GM12878 (cell line): ENCODE measurements at regions not wholly inside any gene's neighbourhood (a gene's known extent, or its start where the extent isn't known, plus 50 kb on each side); places are given as distances from the start of the nearest gene placed in this dataset.

Experiments used
- ATAC-seq: fragments of 200-7000 bp; cut with Tn5 transposase; 3 replicates; pipeline ENCODE4 v1.9.1; 2020; ENCODE audit warnings: mild to moderate bottlenecking, moderate library complexity
- BruUV-seq: library from RNA; stranded (reverse); fragments of 400-500 nt; replicated peaks from 2 replicates; lab custom pipeline; 2021; lab: Mats Ljungman, UMichigan
- CTCF ChIA-PET: fragments of 300-600 bp; sonication (Branson Sonifier 250); formaldehyde crosslinking; extraction: SDS; loops from one replicate; lab custom pipeline; 2021; ENCODE audit warnings: inconsistent platforms; lab: Yijun Ruan, JAX
- POLR2A ChIA-PET: fragments of 350-600 bp; formaldehyde crosslinking; extraction: SDS; loops from one replicate; lab custom pipeline; 2021; ENCODE audit warnings: inconsistent platforms; lab: Charles Lee
- RAD21 ChIA-PET: fragments of 300-600 bp; sonication (Branson Sonifier 250); formaldehyde crosslinking; loops from one replicate; lab custom pipeline; 2023; ENCODE audit warnings: antibody characterized with exemption; ENCODE audit not compliant: unreplicated experiment; lab: Charles Lee
- SMC1A ChIA-PET: fragments of 300-600 bp; sonication (Branson Sonifier 250); formaldehyde crosslinking; loops from one replicate; lab custom pipeline; 2023; ENCODE audit not compliant: unreplicated experiment, uncharacterized antibody; lab: Charles Lee
- DNase-seq: peaks from one replicate; pipeline ENCODE4 v3.0.0-alpha.2; 2011; ENCODE audit warnings: low read depth, low spot score
- FAIRE-seq: peaks from 3 replicates; lab custom pipeline; 2011; peaks lifted over from hg19 to GRCh38; lab: Jason Lieb, UNC
- H2AFZ ChIP-seq: 2 replicates; pipeline ENCODE4 v1.6.0; 2011; ENCODE audit warnings: low read depth, low read length, control low read depth; ENCODE audit not compliant: control insufficient read depth
- H3K27ac ChIP-seq: 2 replicates; pipeline ENCODE4 v1.5.1; 2011; ENCODE audit warnings: control low read depth; ENCODE audit not compliant: control insufficient read depth, insufficient read depth
- H3K27me3 ChIP-seq, 2 experiments: replicated peaks in 1 of 2; 2 replicates each; pipeline versions ENCODE4 v1.6.0 to v1.6.1; 2011; ENCODE audit warnings: low read length in 1 of 2; ENCODE audit not compliant: control insufficient read depth in 2 of 2, insufficient read depth in 2 of 2
- H3K36me3 ChIP-seq, 2 experiments: 2 replicates each; pipeline ENCODE4 v1.5.1; 2011; ENCODE audit warnings: low read length in 1 of 2; ENCODE audit not compliant: control insufficient read depth in 2 of 2, insufficient read depth in 2 of 2
- H3K4me1 ChIP-seq: 2 replicates; pipeline ENCODE4 v1.6.1; 2011; ENCODE audit warnings: mild to moderate bottlenecking, low read length, moderate library complexity, mixed read lengths; ENCODE audit not compliant: control insufficient read depth, insufficient read depth
- H3K4me2 ChIP-seq: 2 replicates; pipeline ENCODE4 v1.6.0; 2011; ENCODE audit warnings: control low read depth; ENCODE audit not compliant: control insufficient read depth, insufficient read depth
- H3K4me3 ChIP-seq: fragments of 200-600 bp; sonication (generic); 2 replicates; pipeline ENCODE4 v1.5.1; 2016
- H3K79me2 ChIP-seq: 2 replicates; pipeline ENCODE4 v1.6.0; 2011; ENCODE audit warnings: low read length; ENCODE audit not compliant: control insufficient read depth, insufficient read depth
- H3K9ac ChIP-seq: 2 replicates; pipeline ENCODE4 v1.8.0; 2011; ENCODE audit warnings: low read length, control low read depth, mixed read lengths; ENCODE audit not compliant: control insufficient read depth, insufficient read depth
- H3K9me3 ChIP-seq: replicated peaks from 3 replicates; pipeline ENCODE4 v1.5.1; 2011; ENCODE audit warnings: mild to moderate bottlenecking, low read length; ENCODE audit not compliant: control insufficient read depth, insufficient read depth
- H4K20me1 ChIP-seq: 2 replicates; pipeline ENCODE4 v1.6.0; 2011; ENCODE audit not compliant: control insufficient read depth, insufficient read depth
- ATF2 ChIP-seq: IDR thresholded peaks from 2 replicates; pipeline ENCODE4 v1.6.1; 2012; ENCODE audit warnings: low read length, inconsistent platforms
- CBFB ChIP-seq: IDR thresholded peaks from 2 replicates; pipeline ENCODE4 v1.6.1; 2016; ENCODE audit warnings: antibody characterized with exemption, low read depth
- CUX1 ChIP-seq: IDR thresholded peaks from 2 replicates; pipeline ENCODE4 v1.6.1; 2012; ENCODE audit warnings: improper control_type of control experiment, low read depth, low read length; ENCODE audit not compliant: insufficient replicate concordance
- NFYB ChIP-seq: IDR thresholded peaks from 2 replicates; pipeline ENCODE4 v1.6.1; 2011; ENCODE audit warnings: low read depth, mild to moderate bottlenecking, low read length, improper control_type of control experiment, moderate library complexity; ENCODE audit not compliant: insufficient read depth
- POLR2A ChIP-seq: IDR thresholded peaks from 2 replicates; pipeline ENCODE4 v1.6.1; 2011; ENCODE audit warnings: low read depth, mild to moderate bottlenecking, low read length
- in situ Hi-C: fragments of 300-500 bp; cut with MboI; formaldehyde crosslinking; loops from 9 replicates; pipeline ENCODE4 v1.14.3; 2018; ENCODE audit warnings: mixed read lengths
- intact Hi-C: fragments of 100-400 bp; cut with micrococcal nuclease; formaldehyde crosslinking; loops from one replicate; pipeline ENCODE4 v1.14.2; 2022; ENCODE audit not compliant: unreplicated experiment

DNA sequence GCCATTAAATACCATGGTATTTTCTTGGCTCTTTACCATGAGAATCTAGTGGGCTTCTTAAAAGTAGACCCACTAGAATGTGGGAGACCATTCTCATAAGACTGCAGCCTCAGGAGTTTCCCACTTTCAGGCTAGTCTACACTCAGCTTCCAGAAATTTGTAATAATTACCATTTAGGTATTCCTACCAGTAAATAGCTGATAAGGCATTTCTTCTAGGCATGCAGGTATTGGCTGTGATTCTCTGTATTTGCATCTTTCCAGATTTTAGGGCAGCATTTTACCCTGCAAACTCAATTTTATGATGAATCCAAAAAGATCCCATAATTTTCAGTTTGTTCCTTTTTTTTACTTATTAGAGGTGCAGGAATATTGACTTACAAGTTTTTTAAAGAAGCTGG, 496.6 kb downstream of the TRAM1L1 start:
- no peaks in the 10 kb centered on the region for H3K79me2 ChIP-seq
- H4K20me1 ChIP-seq, result no peaks in the 10 kb centered on the region
- SMC1A ChIA-PET, result interaction anchor here (0.9 kb wide), 1 partner anchor 27 kb away, joined by 3 read pairs; no protein-coding TSS in a partner anchor
- TF ChIP-seq ATF2 (no peak), POLR2A (no peak), CBFB (no peak), CUX1 (no peak), NFYB (no peak)
- no peaks in the 10 kb centered on the region for H3K4me1 ChIP-seq
- H3K9me3 ChIP-seq, result no peaks in the 10 kb centered on the region
- H3K36me3 ChIP-seq, result no peaks in the 10 kb centered on the region
- in situ Hi-C loops, result no loop called here
- POLR2A ChIA-PET, result no interaction called here
- intact Hi-C loops, result no loop called here
- no peak for DNase-seq
- no peak overlapping the region for H3K9ac ChIP-seq
- H2AFZ ChIP-seq, result no peak overlapping the region
- FAIRE-seq, result no peak
- no TSS peak for BruUV-seq
- RAD21 ChIA-PET, result no interaction called here
- H3K4me3 ChIP-seq, result no peak overlapping the region
- CTCF ChIA-PET, result interaction anchor here (0.9 to 1.4 kb wide), 2 partner anchors 12 to 14 kb away, joined by 3 to 6 read pairs; no protein-coding TSS in a partner anchor
- H3K27ac ChIP-seq, result no peak overlapping the region
- H3K4me2 ChIP-seq, result no peak overlapping the region
- ATAC-seq, result no peak
- H3K27me3 ChIP-seq, result no peaks in the 10 kb centered on the region
